ENCODE measurements at regions not wholly inside any gene's neighbourhood (a gene's known extent, or its start where the extent isn't known, plus 50 kb on each side); places are given as distances from the start of the nearest gene placed in this dataset.

DNA sequence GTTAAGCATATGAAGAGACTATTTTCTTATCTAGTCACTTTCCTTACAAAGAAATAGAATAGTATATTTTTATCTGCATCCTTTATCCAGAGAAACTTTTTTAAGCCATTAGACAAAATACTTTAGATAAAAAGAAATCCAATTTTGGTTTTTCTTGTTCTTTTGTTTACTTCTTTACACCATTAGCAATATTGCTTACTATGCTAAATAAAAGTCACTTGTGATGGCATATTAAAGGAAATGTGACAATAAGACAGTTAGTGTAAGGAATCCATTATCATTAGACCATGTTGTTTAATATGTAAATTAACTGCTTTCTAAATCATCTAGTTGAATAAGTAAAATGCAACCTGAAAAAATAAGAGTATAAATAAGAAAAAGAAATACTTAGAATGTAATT is 2582.7 kb downstream of the ARAP2 start:
- no peak for DNase-seq (ENCODE audit: extremely low read depth, low read depth)
- TF ChIP-seq, protein P1, sequence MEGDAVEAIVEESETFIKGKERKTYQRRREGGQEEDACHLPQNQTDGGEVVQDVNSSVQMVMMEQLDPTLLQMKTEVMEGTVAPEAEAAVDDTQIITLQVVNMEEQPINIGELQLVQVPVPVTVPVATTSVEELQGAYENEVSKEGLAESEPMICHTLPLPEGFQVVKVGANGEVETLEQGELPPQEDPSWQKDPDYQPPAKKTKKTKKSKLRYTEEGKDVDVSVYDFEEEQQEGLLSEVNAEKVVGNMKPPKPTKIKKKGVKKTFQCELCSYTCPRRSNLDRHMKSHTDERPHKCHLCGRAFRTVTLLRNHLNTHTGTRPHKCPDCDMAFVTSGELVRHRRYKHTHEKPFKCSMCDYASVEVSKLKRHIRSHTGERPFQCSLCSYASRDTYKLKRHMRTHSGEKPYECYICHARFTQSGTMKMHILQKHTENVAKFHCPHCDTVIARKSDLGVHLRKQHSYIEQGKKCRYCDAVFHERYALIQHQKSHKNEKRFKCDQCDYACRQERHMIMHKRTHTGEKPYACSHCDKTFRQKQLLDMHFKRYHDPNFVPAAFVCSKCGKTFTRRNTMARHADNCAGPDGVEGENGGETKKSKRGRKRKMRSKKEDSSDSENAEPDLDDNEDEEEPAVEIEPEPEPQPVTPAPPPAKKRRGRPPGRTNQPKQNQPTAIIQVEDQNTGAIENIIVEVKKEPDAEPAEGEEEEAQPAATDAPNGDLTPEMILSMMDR (IDR thresholded peaks at IDR 0.05; ENCODE audit: low read depth, low read length) = no peak

DNA sequence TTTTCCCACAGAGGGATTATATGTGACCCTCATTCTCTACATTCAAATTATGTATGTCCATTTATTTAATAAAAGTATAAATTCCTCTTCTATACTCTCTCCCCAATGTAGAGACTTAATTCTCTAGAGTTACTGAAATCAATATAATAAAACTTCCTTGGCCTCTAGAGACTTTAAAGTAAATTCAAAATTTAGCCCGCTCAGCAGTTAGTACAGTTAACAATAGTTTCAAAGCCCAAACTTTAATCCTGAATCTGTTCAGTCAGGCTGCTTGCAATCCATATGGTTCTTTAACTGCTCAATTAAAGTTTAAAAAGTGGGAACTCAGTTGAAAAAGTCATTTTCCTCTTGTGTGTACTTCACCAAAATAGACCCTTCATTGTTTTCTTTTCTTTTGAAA is 2558.4 kb downstream of the ARAP2 start:
- TF ChIP-seq, protein P1 (IDR thresholded peaks at IDR 0.05; ENCODE audit: low read depth, low read length) = no peak
- DNase-seq (ENCODE audit: extremely low read depth, low read depth) = no peak

DNA sequence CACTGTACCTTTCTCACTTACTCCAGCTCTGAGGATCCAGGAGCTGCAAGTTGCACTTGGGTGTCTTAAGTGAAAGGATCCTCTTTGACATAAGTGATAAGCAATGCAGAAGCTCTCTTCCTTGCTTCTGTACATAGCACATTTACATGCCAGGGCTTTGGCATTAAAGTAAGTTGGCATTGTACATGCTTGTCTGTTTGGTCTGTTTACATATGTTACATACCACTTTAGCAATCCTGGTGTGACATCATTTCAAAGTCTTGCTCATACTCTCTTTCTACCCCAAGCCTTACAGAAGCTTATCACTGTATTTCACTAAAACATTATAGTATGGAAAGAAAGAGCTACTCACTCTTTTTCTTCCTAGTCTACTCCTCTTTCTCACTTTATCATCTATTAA is 2548.3 kb downstream of the ARAP2 start:
- DNase-seq (ENCODE audit: extremely low read depth, low read depth) = no peak
- TF ChIP-seq, protein P1 (IDR thresholded peaks at IDR 0.05; ENCODE audit: low read depth, low read length) = no peak

DNA sequence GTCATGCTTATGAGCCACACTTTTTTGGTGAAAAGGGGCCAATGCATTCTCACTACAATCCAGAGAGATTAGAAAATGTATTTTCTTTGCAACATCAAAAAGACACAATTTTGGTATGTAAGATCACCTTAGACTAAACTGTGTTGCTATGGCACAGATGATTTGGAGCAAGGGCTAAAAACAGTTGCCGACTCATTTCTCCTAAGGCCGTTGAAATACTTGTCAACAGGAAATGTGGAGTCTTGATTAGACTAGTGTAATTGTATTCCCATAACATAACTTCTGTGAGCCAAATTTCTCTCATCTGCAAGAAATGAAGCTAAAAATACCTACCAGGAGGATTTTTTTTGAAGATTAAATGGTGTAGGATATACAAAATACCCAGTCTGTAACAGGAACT is 2547.7 kb downstream of the ARAP2 start:
- DNase-seq (ENCODE audit: extremely low read depth, low read depth) = no peak

DNA sequence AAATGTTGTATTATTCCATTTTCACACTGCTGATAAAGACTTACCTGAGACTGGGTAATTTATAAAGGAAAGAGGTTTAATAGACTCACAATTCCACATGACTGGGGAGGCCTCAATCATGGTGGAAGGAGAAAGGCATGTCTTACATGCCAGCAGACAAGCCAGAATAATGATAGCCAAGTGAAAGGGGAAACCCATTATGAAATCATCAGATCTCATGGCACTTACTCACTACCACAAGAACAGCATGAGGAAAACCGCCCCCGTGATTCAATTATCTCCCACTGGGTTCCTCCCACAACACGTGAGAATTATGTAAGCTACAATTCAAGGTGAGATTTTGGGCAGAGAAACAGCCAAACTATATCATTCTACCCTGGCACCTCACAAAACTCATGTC is 2535.1 kb downstream of the ARAP2 start:
- TF ChIP-seq, protein P1 (IDR thresholded peaks at IDR 0.05; ENCODE audit: low read depth, low read length) = no peak
- DNase-seq (ENCODE audit: extremely low read depth, low read depth) = no peak

More for the DNA sequence above, 2547.7 kb downstream of the ARAP2 start:
- TF ChIP-seq, protein P1 (IDR thresholded peaks at IDR 0.05; ENCODE audit: low read depth, low read length) = no peak

DNA sequence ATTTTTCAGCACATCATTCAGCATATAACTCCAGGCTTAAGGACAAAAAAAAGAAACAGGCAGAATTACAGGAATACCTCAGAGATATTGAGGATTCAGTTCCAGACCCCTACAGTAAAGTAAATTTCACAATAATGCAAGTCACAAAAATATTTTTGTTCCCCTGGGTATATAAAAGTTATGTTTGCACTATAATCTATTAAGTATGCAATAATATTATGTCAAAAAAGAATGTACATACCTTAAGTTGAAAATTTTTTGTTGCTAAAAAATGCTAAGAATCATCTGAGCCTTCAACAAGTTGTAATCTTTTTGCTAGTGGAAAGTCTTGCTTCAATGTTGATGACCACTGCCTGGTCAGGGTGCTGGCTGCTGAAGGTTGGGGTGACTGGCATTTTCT is 2532.5 kb downstream of the ARAP2 start:
- TF ChIP-seq, protein P1 (IDR thresholded peaks at IDR 0.05; ENCODE audit: low read depth, low read length) = no peak

DNA sequence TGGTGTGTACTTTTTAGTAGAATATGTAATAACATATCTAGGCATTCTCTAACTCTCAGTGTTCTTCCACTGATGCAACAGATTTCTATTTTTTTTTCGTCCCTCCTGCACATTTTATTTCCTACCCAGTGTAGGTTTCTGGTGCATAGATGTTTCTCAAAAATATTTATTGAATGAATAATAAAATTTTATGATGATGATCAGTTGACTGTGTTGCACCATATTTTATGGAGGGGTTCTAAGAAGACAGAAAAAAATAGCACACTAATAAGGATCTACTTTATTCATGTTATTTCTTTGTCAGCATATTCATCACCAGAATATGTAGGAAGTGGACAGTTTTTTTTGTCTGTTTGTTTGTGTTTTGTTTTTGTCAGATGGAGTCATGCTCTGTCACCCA is 2529.3 kb downstream of the ARAP2 start:
- DNase-seq (ENCODE audit: extremely low read depth, low read depth) = no peak
- TF ChIP-seq, protein P1 (IDR thresholded peaks at IDR 0.05; ENCODE audit: low read depth, low read length) = no peak

More for the DNA sequence above, 2532.5 kb downstream of the ARAP2 start:
- no peak for DNase-seq (ENCODE audit: extremely low read depth, low read depth)
